CD14-positive monocyte (primary cell): ENCODE measurements at regions not wholly inside any gene's neighbourhood (a gene's known extent, or its start where the extent isn't known, plus 50 kb on each side); places are given as distances from the start of the nearest gene placed in this dataset.

Experiments
- DNase-seq, 3 donors: peaks; one replicate each; pipeline ENCODE4 v3.0.0-alpha.2; 2011 to 2022
- H2AFZ ChIP-seq: 2 replicates; pipeline ENCODE4 v1.6.0; 2012; ENCODE audit warnings: mild to moderate bottlenecking, low read depth, low read length, inconsistent platforms; ENCODE audit not compliant: insufficient read depth, poor library complexity, severe bottlenecking
- H3K27ac ChIP-seq, 2 donors: 1 replicate in 1 of 2; 2 replicates in 1 of 2; pipeline ENCODE4 v1.5.1; 2012 to 2013; ENCODE audit warnings: low read length in 2 of 2, control low read depth in 1 of 2, inconsistent platforms in 1 of 2, low read depth in 1 of 2, mild to moderate bottlenecking in 1 of 2
- H3K27me3 ChIP-seq, 2 donors: one replicate each; pipeline versions ENCODE4 v1.6.0 to v1.6.1; 2011 to 2013; ENCODE audit warnings: low read length in 2 of 2; ENCODE audit not compliant: control insufficient read depth in 2 of 2, insufficient read depth in 2 of 2
- H3K36me3 ChIP-seq, 2 donors: replicated peaks in 1 of 2; 1 replicate in 1 of 2; 2 replicates in 1 of 2; pipeline versions ENCODE4 v1.5.1 to v1.6.1; 2012 to 2013; ENCODE audit warnings: low read length in 2 of 2, control low read depth in 1 of 2, inconsistent platforms in 1 of 2, mild to moderate bottlenecking in 1 of 2; ENCODE audit not compliant: insufficient read depth in 2 of 2, control insufficient read depth in 1 of 2
- H3K4me1 ChIP-seq, 2 donors: 1 replicate in 1 of 2; 2 replicates in 1 of 2; pipeline versions ENCODE4 v1.5.1 to v1.6.1; 2012 to 2013; ENCODE audit warnings: low read length in 2 of 2, control low read depth in 1 of 2, inconsistent platforms in 1 of 2, mild to moderate bottlenecking in 1 of 2, moderate library complexity in 1 of 2; ENCODE audit not compliant: insufficient read depth in 2 of 2, control insufficient read depth in 1 of 2
- H3K4me2 ChIP-seq: replicated peaks from 2 replicates; pipeline ENCODE3; 2012; ENCODE audit warnings: low read length, moderate library complexity, mild to moderate bottlenecking; ENCODE audit not compliant: poor library complexity, severe bottlenecking; ENCODE audit errors: extremely low read depth
- H3K4me3 ChIP-seq, 3 experiments: fragments of 200-600 bp in 1 of 3; sonication (generic) in 1 of 3; replicated peaks in 1 of 3; 1 replicate in 2 of 3; 2 replicates in 1 of 3; pipeline ENCODE4 v1.5.1; 2011 to 2013; ENCODE audit warnings: low read length in 3 of 3, mild to moderate bottlenecking in 3 of 3, control low read depth in 2 of 3, low read depth in 2 of 3, inconsistent platforms in 1 of 3, moderate library complexity in 1 of 3
- H3K79me2 ChIP-seq: 2 replicates; pipeline ENCODE4 v1.6.0; 2012; ENCODE audit warnings: mild to moderate bottlenecking, control low read depth, inconsistent platforms, low read length, moderate library complexity; ENCODE audit not compliant: insufficient read depth
- H3K9ac ChIP-seq: 2 replicates; pipeline ENCODE4 v1.6.0; 2017; ENCODE audit warnings: low read length, mild to moderate bottlenecking; ENCODE audit not compliant: insufficient read depth, poor library complexity, severe bottlenecking
- H3K9me3 ChIP-seq, 2 donors: replicated peaks in 1 of 2; 1 replicate in 1 of 2; 2 replicates in 1 of 2; pipeline versions ENCODE4 v1.5.1 to v1.6.1; 2012 to 2013; ENCODE audit warnings: low read length in 2 of 2, control low read depth in 1 of 2; ENCODE audit not compliant: control insufficient read depth in 1 of 2, insufficient read depth in 1 of 2
- H4K20me1 ChIP-seq: 2 replicates; pipeline ENCODE4 v1.6.0; 2012; ENCODE audit warnings: mild to moderate bottlenecking, low read length, control low read depth, moderate library complexity; ENCODE audit not compliant: insufficient read depth
- H3K27ac Mint-ChIP-seq, 7 donors: one replicate each; pipeline ENCODE4 v1.8.0; 2020; ENCODE audit warnings: mild to moderate bottlenecking in 7 of 7, mixed read lengths in 7 of 7, moderate library complexity in 6 of 7, inconsistent platforms in 2 of 7
- H3K27me3 Mint-ChIP-seq, 3 donors: one replicate each; pipeline ENCODE4 v1.8.0; 2021 to 2022; ENCODE audit warnings: low read depth in 3 of 3, mild to moderate bottlenecking in 3 of 3, mixed read lengths in 3 of 3, moderate library complexity in 3 of 3, inconsistent platforms in 1 of 3
- H3K36me3 Mint-ChIP-seq, 2 donors: one replicate each; pipeline ENCODE4 v1.8.0; 2020; ENCODE audit warnings: mixed read lengths in 2 of 2, inconsistent platforms in 1 of 2, mild to moderate bottlenecking in 1 of 2
- H3K4me1 Mint-ChIP-seq: one replicate; pipeline ENCODE4 v1.8.0; 2020; ENCODE audit warnings: mild to moderate bottlenecking, mixed read lengths
- H3K4me3 Mint-ChIP-seq, 2 donors: one replicate each; pipeline ENCODE4 v1.8.0; 2020; ENCODE audit warnings: mild to moderate bottlenecking in 2 of 2, mixed read lengths in 2 of 2, moderate library complexity in 1 of 2
- H3K9me3 Mint-ChIP-seq, 7 donors: one replicate each; pipeline ENCODE4 v1.8.0; 2020 to 2022; ENCODE audit warnings: mixed read lengths in 7 of 7, mild to moderate bottlenecking in 6 of 7, moderate library complexity in 6 of 7, inconsistent platforms in 2 of 7
- CTCF ChIP-seq: fragments of 200-600 bp; IDR thresholded peaks from one replicate; pipeline ENCODE4 v1.8.0; 2022; ENCODE audit warnings: antibody characterized with exemption, mild to moderate bottlenecking
- WGBS: methylation state at CpG from one replicate; pipeline ENCODE4 v1.1.5; 2013; ENCODE audit warnings: missing lambda C conversion rate; ENCODE audit not compliant: insufficient coverage; 5-methylcytosine and 5-hydroxymethylcytosine counted together
- intact Hi-C, 2 donors: fragments of 100-400 bp; cut with micrococcal nuclease; formaldehyde crosslinking; loops; one replicate each; pipeline versions ENCODE4 v1.15.0 to v1.15.1; 2023

GRCh38 chr10:118214776-118215175 lies 127.3 kb downstream of the FAM204A start:
- Mint-ChIP-seq H3K4me1 (peaks cover 4% of the 10 kb centered on the region), H3K36me3 (no peaks in the 10 kb centered on the region), H3K9me3 (peaks cover 0 to 2% (median 0%) of the 10 kb centered on the region in 7 donors), H3K27me3 (peaks cover 2 to 9% (median 3%) of the 10 kb centered on the region in 3 donors), H3K4me3 (no peak overlapping the region), H3K27ac (no peak overlapping the region)
- H3K9me3 ChIP-seq = no peaks in the 10 kb centered on the region
- no peaks in the 10 kb centered on the region for H3K36me3 ChIP-seq
- no peak overlapping the region for H3K9ac ChIP-seq
- no peaks in the 10 kb centered on the region for H4K20me1 ChIP-seq
- DNase-seq = no peak
- H3K27me3 ChIP-seq = no peaks in the 10 kb centered on the region
- no peak for TF ChIP-seq CTCF
- intact Hi-C loops = no loop called here
- no peak overlapping the region for H3K4me2 ChIP-seq
- no peak overlapping the region for H3K27ac ChIP-seq
- H3K79me2 ChIP-seq = no peaks in the 10 kb centered on the region
- no peak overlapping the region for H3K4me3 ChIP-seq
- no CpG with 5 or more reads among the region's 3 CpGs for WGBS
- H3K4me1 ChIP-seq = peaks cover 4 to 5% of the 10 kb centered on the region in 2 donors
- no peak overlapping the region for H2AFZ ChIP-seq

- Mint-ChIP-seq H3K27ac (no peak overlapping the region), H3K27me3 (peaks cover 0 to 9% (median 5%) of the 10 kb centered on the region in 3 donors), H3K4me1 (peaks cover 4% of the 10 kb centered on the region), H3K4me3 (peak overlapping the region in 1 of 2 donors; percentile 41), H3K36me3 (no peaks in the 10 kb centered on the region), H3K9me3 (peaks cover 0 to 3% (median 0%) of the 10 kb centered on the region in 7 donors)
- Histone ChIP-seq H3K4me1 (peaks cover 4 to 5% of the 10 kb centered on the region in 2 donors), H4K20me1 (no peaks in the 10 kb centered on the region), H3K4me3 (no peak overlapping the region), H3K9ac (no peak overlapping the region), H3K27ac (no peak overlapping the region), H3K36me3 (no peaks in the 10 kb centered on the region), H2AFZ (peak overlapping the region; percentile 50), H3K27me3 (no peaks in the 10 kb centered on the region), H3K79me2 (no peaks in the 10 kb centered on the region), H3K4me2 (no peak overlapping the region), H3K9me3 (no peaks in the 10 kb centered on the region)
- TF ChIP-seq CTCF = no peak
- no CpG with 5 or more reads among the region's 7 CpGs for WGBS
- intact Hi-C loops = no loop called here
- DNase-seq = no peak
These were observed 128.7 kb downstream of the FAM204A start for GRCh38 chr10:118213436-118213835.
